GM23338 (cell line): ENCODE measurements at regions not wholly inside any gene's neighbourhood (a gene's known extent, or its start where the extent isn't known, plus 50 kb on each side); places are given as distances from the start of the nearest gene placed in this dataset.

ENCODE experiments used
- ATAC-seq: fragments of 200-7000 bp; cut with Tn5 transposase; 3 replicates; pipeline ENCODE4 v1.9.1; 2020
- DNase-seq: peaks from one replicate; pipeline ENCODE4 v3.0.0-alpha.2; 2015; ENCODE audit warnings: low spot score
- H2AFZ ChIP-seq: fragments of 200-600 bp; sonication (generic); 2 replicates; pipeline ENCODE4 v1.8.0; 2016; ENCODE audit warnings: antibody characterized with exemption, mild to moderate bottlenecking, moderate library complexity
- H3F3A ChIP-seq: fragments of 200-600 bp; sonication (generic); replicated peaks from 2 replicates; pipeline ENCODE4 v1.8.0; 2017; ENCODE audit warnings: antibody characterized with exemption, mixed run types, low read depth
- H3K27ac ChIP-seq: fragments of 200-600 bp; sonication (generic); 2 replicates; pipeline ENCODE4 v1.6.1; 2016; ENCODE audit warnings: low read depth
- H3K27me3 ChIP-seq: fragments of 200-600 bp; sonication (generic); 2 replicates; pipeline ENCODE4 v1.8.0; 2016; ENCODE audit warnings: mild to moderate bottlenecking, mixed run types, moderate library complexity; ENCODE audit not compliant: insufficient read depth
- H3K36me3 ChIP-seq: fragments of 200-600 bp; sonication (generic); 2 replicates; pipeline ENCODE4 v1.8.0; 2016; ENCODE audit warnings: mild to moderate bottlenecking; ENCODE audit not compliant: insufficient read depth
- H3K4me1 ChIP-seq: fragments of 200-600 bp; sonication (generic); 2 replicates; pipeline ENCODE4 v1.8.0; 2016; ENCODE audit warnings: mild to moderate bottlenecking, moderate library complexity; ENCODE audit not compliant: insufficient read depth
- H3K4me2 ChIP-seq: fragments of 200-600 bp; sonication (generic); 2 replicates; pipeline ENCODE4 v1.7.1; 2017; ENCODE audit warnings: mixed run types
- H3K4me3 ChIP-seq: fragments of 200-600 bp; sonication (generic); 2 replicates; pipeline ENCODE4 v1.6.1; 2016; ENCODE audit warnings: mixed run types
- H3K79me2 ChIP-seq: fragments of 200-600 bp; sonication (generic); replicated peaks from 2 replicates; pipeline ENCODE4 v1.8.0; 2017; ENCODE audit warnings: mild to moderate bottlenecking; ENCODE audit not compliant: insufficient read depth
- H3K9me2 ChIP-seq: fragments of 200-600 bp; sonication (generic); 2 replicates; pipeline ENCODE4 v1.8.0; 2017; ENCODE audit not compliant: insufficient read depth
- H4K20me1 ChIP-seq: fragments of 200-600 bp; sonication (generic); replicated peaks from 2 replicates; pipeline ENCODE4 v1.8.0; 2017; ENCODE audit warnings: mild to moderate bottlenecking; ENCODE audit not compliant: insufficient read depth
- H3K27ac Mint-ChIP-seq: 2 replicates; pipeline ENCODE4 v1.8.0; 2020; ENCODE audit warnings: inconsistent platforms, mild to moderate bottlenecking, moderate library complexity, mixed read lengths
- H3K27me3 Mint-ChIP-seq: 3 replicates; pipeline ENCODE4 v1.8.0; 2022; ENCODE audit warnings: low read depth, mild to moderate bottlenecking, moderate library complexity, mixed read lengths, inconsistent platforms; ENCODE audit not compliant: insufficient read depth, poor library complexity
- H3K36me3 Mint-ChIP-seq: 3 replicates; pipeline ENCODE4 v1.8.0; 2021; ENCODE audit warnings: low read depth, mild to moderate bottlenecking, inconsistent platforms, moderate library complexity, mixed read lengths
- H3K4me1 Mint-ChIP-seq: 3 replicates; pipeline ENCODE4 v1.8.0; 2020; ENCODE audit warnings: mild to moderate bottlenecking, inconsistent platforms, mixed read lengths
- H3K4me3 Mint-ChIP-seq: 3 replicates; pipeline ENCODE4 v1.8.0; 2021; ENCODE audit warnings: moderate library complexity, mild to moderate bottlenecking, inconsistent platforms, mixed read lengths
- H3K9me3 Mint-ChIP-seq: 3 replicates; pipeline ENCODE4 v1.8.0; 2020; ENCODE audit warnings: moderate library complexity, mild to moderate bottlenecking, inconsistent platforms, mixed read lengths
- ETS1 ChIP-seq: IDR thresholded peaks from 2 replicates; pipeline ENCODE4 v1.6.1; 2016; ENCODE audit warnings: antibody characterized with exemption
- POLR2AphosphoS5 ChIP-seq: IDR thresholded peaks from 2 replicates; pipeline ENCODE4 v1.6.1; 2016; ENCODE audit warnings: antibody characterized with exemption, low read depth
- REST ChIP-seq: IDR thresholded peaks from one replicate; pipeline ENCODE4 v1.6.1; 2018; ENCODE audit warnings: antibody characterized with exemption; ENCODE audit not compliant: unreplicated experiment
- ZNF331 ChIP-seq: fragments of 250-450 bp; sonication (Bioruptor Pico); IDR thresholded peaks from 2 replicates; pipeline ENCODE4 v1.5.0; 2020; ENCODE audit warnings: low read depth, mild to moderate bottlenecking, moderate library complexity
- ZNF462 ChIP-seq: fragments of 250-450 bp; sonication (Bioruptor Pico); IDR thresholded peaks from 2 replicates; pipeline ENCODE4 v1.5.0; 2020; ENCODE audit warnings: mild to moderate bottlenecking, moderate library complexity

GRCh38 chr16:35196313-35196712 lies 1736.9 kb downstream of the TP53TG3F start (continued):
- no peak for TF ChIP-seq ZNF462 (CRISPR knock-in tag)

GRCh38 chr16:35197656-35198055 lies 1738.2 kb downstream of the TP53TG3F start:
- no peak overlapping the region for H3K4me3 ChIP-seq
- Mint-ChIP-seq H3K4me1 (no peaks in the 10 kb centered on the region), H3K27ac (no peak overlapping the region), H3K36me3 (peaks cover 53% of the 10 kb centered on the region), H3K9me3 (peaks cover 100% of the 10 kb centered on the region), H3K4me3 (no peak overlapping the region), H3K27me3 (peaks cover 6% of the 10 kb centered on the region)
- H3K27ac ChIP-seq = no peak overlapping the region
- H3K4me2 ChIP-seq = no peak overlapping the region
- DNase-seq (no peak), ATAC-seq (no peak)
- H3K27me3 ChIP-seq = no peaks in the 10 kb centered on the region
- H4K20me1 ChIP-seq = no peaks in the 10 kb centered on the region
- no peaks in the 10 kb centered on the region for H3K9me2 ChIP-seq
- no peaks in the 10 kb centered on the region for H3F3A ChIP-seq
- no peaks in the 10 kb centered on the region for H3K79me2 ChIP-seq
- H3K36me3 ChIP-seq = no peaks in the 10 kb centered on the region; the same call in 1 of the 2 replicates
- no peak overlapping the region for H2AFZ ChIP-seq
- H3K4me1 ChIP-seq = no peaks in the 10 kb centered on the region
- TF ChIP-seq ZNF462 (CRISPR knock-in tag) (no peak), REST (no peak), ZNF331 (no peak), POLR2AphosphoS5 (no peak), ETS1 (no peak)
